ENCODE measurements at regions not wholly inside any gene's neighbourhood (a gene's known extent, or its start where the extent isn't known, plus 50 kb on each side); places are given as distances from the start of the nearest gene placed in this dataset.

DNA sequence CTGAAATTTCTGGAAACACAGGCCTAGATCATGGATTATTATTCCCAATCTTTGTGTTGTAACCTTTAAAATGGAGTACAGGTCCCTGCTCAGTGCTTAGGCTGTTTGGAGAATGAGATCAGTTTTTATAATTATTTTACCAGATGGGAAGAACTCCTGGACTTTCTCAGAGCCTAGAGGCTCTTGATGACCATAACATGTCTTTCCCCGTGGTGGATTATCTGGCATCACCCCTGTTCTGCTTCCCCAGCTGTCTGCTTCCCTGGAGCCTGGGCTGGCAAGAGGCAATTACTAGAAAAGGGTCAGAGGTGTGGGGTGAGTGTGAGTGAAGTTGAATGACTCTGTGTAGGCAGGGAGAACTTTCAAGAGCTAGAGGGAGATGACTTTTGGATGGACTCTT is 143.0 kb downstream of the CARTPT start:
- no peak overlapping the region for H3K27ac ChIP-seq (ENCODE audit: low read length, poor library complexity, severe bottlenecking)
- no peak for DNase-seq
- peaks cover 9% of the 10 kb centered on the region for H3K9me3 ChIP-seq (ENCODE audit: control insufficient read depth, low read length)
- no peak overlapping the region for H3K14ac ChIP-seq (ENCODE audit: low read length in 2 of 2)
- H2BK12ac ChIP-seq (ENCODE audit: low read length in 2 of 2) = no peak overlapping the region
- no peak overlapping the region for H3K9ac ChIP-seq (ENCODE audit: low read length)
- H4K8ac ChIP-seq (ENCODE audit: low read length) = no peak overlapping the region
- no peak overlapping the region for H3K23ac ChIP-seq (ENCODE audit: low read length in 2 of 2)
- no peak overlapping the region for H4K91ac ChIP-seq (ENCODE audit: low read length)
- no peaks in the 10 kb centered on the region for H3K79me1 ChIP-seq (replicated peaks; ENCODE audit: low read length, poor library complexity, severe bottlenecking)
- no peak overlapping the region for H3K18ac ChIP-seq (ENCODE audit: low read depth in 1 of 2, low read length in 2 of 2)
- no peak overlapping the region for H3K4me3 ChIP-seq (ENCODE audit: insufficient read depth in 1 of 2, low read depth in 1 of 2, low read length in 2 of 2)
- H3K4me2 ChIP-seq (ENCODE audit: low read length, poor library complexity, severe bottlenecking) = no peak overlapping the region
- H2BK5ac ChIP-seq (ENCODE audit: low read depth, low read length, poor library complexity, severe bottlenecking) = no peak overlapping the region
- 38% methylated on average over 1 of the region's 1 CpG for WGBS
- no peak overlapping the region for H3K4ac ChIP-seq (ENCODE audit: low read depth in 1 of 2, low read length in 2 of 2)
- H3K4me1 ChIP-seq (ENCODE audit: control insufficient read depth, insufficient read depth, low read depth, low read length) = no peaks in the 10 kb centered on the region
- H2BK120ac ChIP-seq (ENCODE audit: low read depth, low read length) = no peak overlapping the region
- H3K27me3 ChIP-seq (ENCODE audit: control insufficient read depth in 1 of 2, insufficient read depth in 1 of 2, low read length in 2 of 2) = peaks cover 31 to 34% of the 10 kb centered on the region in 2 experiments
- H2BK15ac ChIP-seq (ENCODE audit: low read depth, poor library complexity, severe bottlenecking) = no peak overlapping the region
- H2AFZ ChIP-seq (ENCODE audit: low read depth, low read length) = no peak overlapping the region
- no peaks in the 10 kb centered on the region for H3K36me3 ChIP-seq (ENCODE audit: control insufficient read depth in 1 of 2, insufficient read depth in 2 of 2, low read depth in 1 of 2, low read length in 2 of 2)
- no peak overlapping the region for H2AK5ac ChIP-seq (ENCODE audit: low read length, severe bottlenecking)

- H3K9me3 ChIP-seq (ENCODE audit: control insufficient read depth, low read length) = peaks cover 9% of the 10 kb centered on the region
- H3K4ac ChIP-seq (ENCODE audit: low read depth in 1 of 2, low read length in 2 of 2) = no peak overlapping the region
- no peak overlapping the region for H2BK120ac ChIP-seq (ENCODE audit: low read depth, low read length)
- no peak overlapping the region for H2BK12ac ChIP-seq (ENCODE audit: low read length in 2 of 2)
- H3K9ac ChIP-seq (ENCODE audit: low read length) = no peak overlapping the region
- H3K23ac ChIP-seq (ENCODE audit: low read length in 2 of 2) = no peak overlapping the region
- H3K27ac ChIP-seq (ENCODE audit: low read length, poor library complexity, severe bottlenecking) = no peak overlapping the region
- H3K4me2 ChIP-seq (ENCODE audit: low read length, poor library complexity, severe bottlenecking) = no peak overlapping the region
- no peak overlapping the region for H4K91ac ChIP-seq (ENCODE audit: low read length)
- peaks cover 31 to 32% of the 10 kb centered on the region in 2 experiments for H3K27me3 ChIP-seq (ENCODE audit: control insufficient read depth in 1 of 2, insufficient read depth in 1 of 2, low read length in 2 of 2)
- no peak overlapping the region for H2BK15ac ChIP-seq (ENCODE audit: low read depth, poor library complexity, severe bottlenecking)
- WGBS = 40% methylated on average over 1 of the region's 1 CpG
- H2BK5ac ChIP-seq (ENCODE audit: low read depth, low read length, poor library complexity, severe bottlenecking) = no peak overlapping the region
- no peaks in the 10 kb centered on the region for H3K36me3 ChIP-seq (ENCODE audit: control insufficient read depth in 1 of 2, insufficient read depth in 2 of 2, low read depth in 1 of 2, low read length in 2 of 2)
- DNase-seq = no peak
- H3K4me3 ChIP-seq (ENCODE audit: insufficient read depth in 1 of 2, low read depth in 1 of 2, low read length in 2 of 2) = no peak overlapping the region
- H2AFZ ChIP-seq (ENCODE audit: low read depth, low read length) = no peak overlapping the region
- no peak overlapping the region for H3K14ac ChIP-seq (ENCODE audit: low read length in 2 of 2)
- no peak overlapping the region for H4K8ac ChIP-seq (ENCODE audit: low read length)
- H3K18ac ChIP-seq (ENCODE audit: low read depth in 1 of 2, low read length in 2 of 2) = no peak overlapping the region
- no peaks in the 10 kb centered on the region for H3K79me1 ChIP-seq (replicated peaks; ENCODE audit: low read length, poor library complexity, severe bottlenecking)
- H3K4me1 ChIP-seq (ENCODE audit: control insufficient read depth, insufficient read depth, low read depth, low read length) = no peaks in the 10 kb centered on the region
- H2AK5ac ChIP-seq (ENCODE audit: low read length, severe bottlenecking) = no peak overlapping the region
Measured at GRCh38 chr5:71862507-71863060, 143.5 kb downstream of the CARTPT start.

- Histone ChIP-seq H3K4me3 (ENCODE audit: insufficient read depth in 1 of 2, low read depth in 1 of 2, low read length in 2 of 2) (no peak overlapping the region), H3K27ac (ENCODE audit: low read length, poor library complexity, severe bottlenecking) (no peak overlapping the region), H3K9ac (ENCODE audit: low read length) (no peak overlapping the region), H4K91ac (ENCODE audit: low read length) (no peak overlapping the region), H3K14ac (ENCODE audit: low read length in 2 of 2) (no peak overlapping the region), H3K18ac (ENCODE audit: low read depth in 1 of 2, low read length in 2 of 2) (no peak overlapping the region), H3K23ac (ENCODE audit: low read length in 2 of 2) (no peak overlapping the region), H2BK120ac (ENCODE audit: low read depth, low read length) (no peak overlapping the region), H2BK15ac (ENCODE audit: low read depth, poor library complexity, severe bottlenecking) (no peak overlapping the region), H4K8ac (ENCODE audit: low read length) (no peak overlapping the region), H3K4me2 (ENCODE audit: low read length, poor library complexity, severe bottlenecking) (no peak overlapping the region), H2BK5ac (ENCODE audit: low read depth, low read length, poor library complexity, severe bottlenecking) (no peak overlapping the region), H3K27me3 (ENCODE audit: control insufficient read depth in 1 of 2, insufficient read depth in 1 of 2, low read length in 2 of 2) (peaks cover 30 to 31% of the 10 kb centered on the region in 2 experiments), H3K4me1 (ENCODE audit: control insufficient read depth, insufficient read depth, low read depth, low read length) (no peaks in the 10 kb centered on the region), H2AFZ (ENCODE audit: low read depth, low read length) (no peak overlapping the region), H3K4ac (ENCODE audit: low read depth in 1 of 2, low read length in 2 of 2) (no peak overlapping the region), H3K9me3 (ENCODE audit: control insufficient read depth, low read length) (peaks cover 11% of the 10 kb centered on the region), H2BK12ac (ENCODE audit: low read length in 2 of 2) (no peak overlapping the region), H3K79me1 (replicated peaks; ENCODE audit: low read length, poor library complexity, severe bottlenecking) (no peaks in the 10 kb centered on the region), H2AK5ac (ENCODE audit: low read length, severe bottlenecking) (no peak overlapping the region), H3K36me3 (ENCODE audit: control insufficient read depth in 1 of 2, insufficient read depth in 2 of 2, low read depth in 1 of 2, low read length in 2 of 2) (no peaks in the 10 kb centered on the region)
- WGBS = 73% methylated on average over 7 of the region's 8 CpGs
- DNase-seq = no peak
Measured at GRCh38 chr5:71864730-71865601, 145.9 kb downstream of the CARTPT start.

DNA sequence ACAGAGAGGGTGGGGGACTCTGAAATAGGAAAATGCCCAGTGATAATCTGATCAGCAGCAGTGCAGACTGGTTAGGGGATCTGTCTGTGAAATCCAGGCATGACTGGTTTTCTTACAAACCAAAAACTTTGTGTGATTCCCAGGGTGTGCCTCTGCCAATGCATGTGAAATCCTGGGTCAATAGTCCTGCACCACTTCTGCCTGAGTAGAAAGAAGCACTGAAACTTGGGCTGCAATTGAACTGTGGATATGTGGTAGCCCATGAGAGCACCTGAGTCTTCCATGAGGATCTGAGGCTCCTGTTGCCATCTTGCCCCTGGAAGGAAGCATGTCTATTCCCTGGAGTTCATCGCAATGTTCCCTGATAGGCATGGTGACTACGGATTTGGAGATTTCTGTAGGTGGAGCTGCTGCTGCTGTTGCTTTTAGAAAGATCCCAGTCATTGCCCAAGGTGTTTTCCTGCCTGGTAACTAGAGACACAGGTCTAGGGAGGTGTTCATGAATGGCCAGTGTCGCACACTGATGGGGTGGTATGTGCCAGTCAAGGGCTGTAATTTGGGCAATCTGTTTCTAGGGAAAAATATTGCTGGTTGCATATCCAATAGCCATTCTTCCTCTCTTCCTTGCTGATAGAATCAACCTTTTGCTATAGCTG is 146.7 kb downstream of the CARTPT start:
- Histone ChIP-seq H2BK15ac (ENCODE audit: low read depth, poor library complexity, severe bottlenecking) (no peak overlapping the region), H2BK5ac (ENCODE audit: low read depth, low read length, poor library complexity, severe bottlenecking) (no peak overlapping the region), H4K8ac (ENCODE audit: low read length) (no peak overlapping the region), H3K4me3 (ENCODE audit: insufficient read depth in 1 of 2, low read depth in 1 of 2, low read length in 2 of 2) (no peak overlapping the region), H3K27ac (ENCODE audit: low read length, poor library complexity, severe bottlenecking) (no peak overlapping the region), H4K91ac (ENCODE audit: low read length) (no peak overlapping the region), H3K79me1 (replicated peaks; ENCODE audit: low read length, poor library complexity, severe bottlenecking) (no peaks in the 10 kb centered on the region), H2AK5ac (ENCODE audit: low read length, severe bottlenecking) (no peak overlapping the region), H3K9me3 (ENCODE audit: control insufficient read depth, low read length) (peaks cover 14% of the 10 kb centered on the region), H2BK120ac (ENCODE audit: low read depth, low read length) (no peak overlapping the region), H3K4ac (ENCODE audit: low read depth in 1 of 2, low read length in 2 of 2) (no peak overlapping the region), H3K4me2 (ENCODE audit: low read length, poor library complexity, severe bottlenecking) (no peak overlapping the region), H3K27me3 (ENCODE audit: control insufficient read depth in 1 of 2, insufficient read depth in 1 of 2, low read length in 2 of 2) (peaks cover 24 to 26% of the 10 kb centered on the region in 2 experiments), H3K14ac (ENCODE audit: low read length in 2 of 2) (no peak overlapping the region), H2BK12ac (ENCODE audit: low read length in 2 of 2) (no peak overlapping the region), H3K4me1 (ENCODE audit: control insufficient read depth, insufficient read depth, low read depth, low read length) (no peaks in the 10 kb centered on the region), H2AFZ (ENCODE audit: low read depth, low read length) (no peak overlapping the region), H3K9ac (ENCODE audit: low read length) (no peak overlapping the region), H3K18ac (ENCODE audit: low read depth in 1 of 2, low read length in 2 of 2) (no peak overlapping the region), H3K23ac (ENCODE audit: low read length in 2 of 2) (no peak overlapping the region), H3K36me3 (ENCODE audit: control insufficient read depth in 1 of 2, insufficient read depth in 2 of 2, low read depth in 1 of 2, low read length in 2 of 2) (no peaks in the 10 kb centered on the region)
- 66% methylated on average over 3 of the region's 3 CpGs for WGBS
- DNase-seq = no peak

All from mesenchymal stem cell (in vitro differentiated cells and primary cell).